ENCODE measurements at regions not wholly inside any gene's neighbourhood (a gene's known extent, or its start where the extent isn't known, plus 50 kb on each side); places are given as distances from the start of the nearest gene placed in this dataset.

DNA sequence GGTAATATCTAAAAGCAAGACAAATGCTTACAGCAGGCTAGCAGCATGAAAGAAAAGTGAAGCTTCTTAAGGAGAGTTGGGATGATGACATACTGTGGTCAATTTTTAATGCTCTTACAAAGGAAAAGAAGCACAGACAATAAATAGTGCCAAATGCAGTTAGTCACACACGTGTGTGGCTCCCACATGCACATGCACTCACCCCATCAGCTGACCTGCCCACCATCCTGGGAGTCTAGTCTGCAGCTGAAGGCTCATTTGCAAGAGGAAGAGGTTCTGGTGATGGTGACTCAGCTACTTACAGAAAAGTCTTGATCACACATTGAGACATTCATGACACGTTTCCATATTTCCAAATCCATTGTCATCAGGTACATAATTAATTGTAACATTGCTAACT is 129.3 kb downstream of the MRPL36 start:
- no peak for TF ChIP-seq ISL1 (CRISPR knock-in tag; IDR thresholded peaks at IDR 0.05)
- TF ChIP-seq, protein P1, sequence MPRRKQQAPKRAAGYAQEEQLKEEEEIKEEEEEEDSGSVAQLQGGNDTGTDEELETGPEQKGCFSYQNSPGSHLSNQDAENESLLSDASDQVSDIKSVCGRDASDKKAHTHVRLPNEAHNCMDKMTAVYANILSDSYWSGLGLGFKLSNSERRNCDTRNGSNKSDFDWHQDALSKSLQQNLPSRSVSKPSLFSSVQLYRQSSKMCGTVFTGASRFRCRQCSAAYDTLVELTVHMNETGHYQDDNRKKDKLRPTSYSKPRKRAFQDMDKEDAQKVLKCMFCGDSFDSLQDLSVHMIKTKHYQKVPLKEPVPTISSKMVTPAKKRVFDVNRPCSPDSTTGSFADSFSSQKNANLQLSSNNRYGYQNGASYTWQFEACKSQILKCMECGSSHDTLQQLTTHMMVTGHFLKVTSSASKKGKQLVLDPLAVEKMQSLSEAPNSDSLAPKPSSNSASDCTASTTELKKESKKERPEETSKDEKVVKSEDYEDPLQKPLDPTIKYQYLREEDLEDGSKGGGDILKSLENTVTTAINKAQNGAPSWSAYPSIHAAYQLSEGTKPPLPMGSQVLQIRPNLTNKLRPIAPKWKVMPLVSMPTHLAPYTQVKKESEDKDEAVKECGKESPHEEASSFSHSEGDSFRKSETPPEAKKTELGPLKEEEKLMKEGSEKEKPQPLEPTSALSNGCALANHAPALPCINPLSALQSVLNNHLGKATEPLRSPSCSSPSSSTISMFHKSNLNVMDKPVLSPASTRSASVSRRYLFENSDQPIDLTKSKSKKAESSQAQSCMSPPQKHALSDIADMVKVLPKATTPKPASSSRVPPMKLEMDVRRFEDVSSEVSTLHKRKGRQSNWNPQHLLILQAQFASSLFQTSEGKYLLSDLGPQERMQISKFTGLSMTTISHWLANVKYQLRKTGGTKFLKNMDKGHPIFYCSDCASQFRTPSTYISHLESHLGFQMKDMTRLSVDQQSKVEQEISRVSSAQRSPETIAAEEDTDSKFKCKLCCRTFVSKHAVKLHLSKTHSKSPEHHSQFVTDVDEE (CRISPR knock-in tag; IDR thresholded peaks at IDR 0.05), result no peak
- TF ChIP-seq ARNTL (CRISPR knock-in tag; IDR thresholded peaks at IDR 0.05; ENCODE audit: borderline replicate concordance, low read depth), result no peak
- TF ChIP-seq ZNF70 (CRISPR knock-in tag; IDR thresholded peaks at IDR 0.05), result no peak
- no peak for TF ChIP-seq ZC3H10 (CRISPR knock-in tag; IDR thresholded peaks at IDR 0.05)
- TF ChIP-seq ZFP30 (CRISPR knock-in tag; IDR thresholded peaks at IDR 0.05), result no peak
- no peak for TF ChIP-seq GLIS3 (CRISPR knock-in tag; IDR thresholded peaks at IDR 0.05)
- TF ChIP-seq ZFP3 (CRISPR knock-in tag; IDR thresholded peaks at IDR 0.05), result no peak
- no peak for TF ChIP-seq BACH2 (CRISPR knock-in tag; IDR thresholded peaks at IDR 0.05; ENCODE audit: borderline replicate concordance)
- no peak for ATAC-seq

DNA sequence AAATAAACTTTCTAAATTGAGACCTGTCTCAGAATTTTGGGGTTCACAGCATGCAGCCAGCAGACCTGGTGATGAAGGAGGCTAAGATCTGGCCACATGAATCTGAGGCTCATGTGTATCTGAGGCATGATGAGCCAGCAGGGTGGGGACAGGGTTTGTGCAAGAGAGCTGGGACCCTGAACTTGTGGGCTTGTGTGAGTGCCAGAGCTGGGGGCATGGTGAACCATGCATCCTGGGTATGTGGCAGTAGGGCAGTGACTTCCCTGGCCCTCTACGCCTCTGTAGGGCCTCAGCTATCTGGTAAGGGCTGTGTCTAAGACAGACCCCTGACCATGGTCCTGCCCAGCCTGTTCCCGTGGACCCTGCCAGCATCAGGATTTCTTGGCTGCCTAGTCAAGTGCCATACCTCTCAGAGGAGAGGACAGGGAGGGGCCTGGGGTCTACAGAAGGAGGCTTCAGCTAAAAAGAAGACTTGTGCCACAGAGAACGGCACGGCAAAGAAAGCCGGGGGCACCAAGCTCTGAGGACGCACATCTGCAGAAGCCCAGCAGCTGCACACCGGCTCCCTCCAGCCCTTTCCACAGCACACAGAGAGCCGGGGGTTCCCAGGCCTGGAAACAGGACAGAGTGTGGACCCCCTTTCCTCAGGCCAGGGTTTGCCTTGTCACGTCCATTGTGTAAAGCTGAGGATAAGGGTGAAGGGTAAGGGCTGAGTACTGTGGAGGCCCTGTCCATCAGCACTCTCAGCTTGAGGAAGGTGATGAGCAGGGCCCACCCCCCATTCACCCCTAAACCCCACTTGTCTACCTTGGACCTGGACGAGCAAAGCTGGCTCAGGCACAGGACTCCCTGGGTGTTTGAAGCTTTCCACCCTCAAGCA is 130.1 kb downstream of the MRPL36 start:
- TF ChIP-seq ZNF8 (CRISPR knock-in tag; IDR thresholded peaks at IDR 0.05), result no peak
- TF ChIP-seq, protein P2, sequence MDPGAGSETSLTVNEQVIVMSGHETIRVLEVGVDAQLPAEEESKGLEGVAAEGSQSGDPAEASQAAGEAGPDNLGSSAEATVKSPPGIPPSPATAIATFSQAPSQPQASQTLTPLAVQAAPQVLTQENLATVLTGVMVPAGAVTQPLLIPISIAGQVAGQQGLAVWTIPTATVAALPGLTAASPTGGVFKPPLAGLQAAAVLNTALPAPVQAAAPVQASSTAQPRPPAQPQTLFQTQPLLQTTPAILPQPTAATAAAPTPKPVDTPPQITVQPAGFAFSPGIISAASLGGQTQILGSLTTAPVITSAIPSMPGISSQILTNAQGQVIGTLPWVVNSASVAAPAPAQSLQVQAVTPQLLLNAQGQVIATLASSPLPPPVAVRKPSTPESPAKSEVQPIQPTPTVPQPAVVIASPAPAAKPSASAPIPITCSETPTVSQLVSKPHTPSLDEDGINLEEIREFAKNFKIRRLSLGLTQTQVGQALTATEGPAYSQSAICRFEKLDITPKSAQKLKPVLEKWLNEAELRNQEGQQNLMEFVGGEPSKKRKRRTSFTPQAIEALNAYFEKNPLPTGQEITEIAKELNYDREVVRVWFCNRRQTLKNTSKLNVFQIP (CRISPR knock-in tag; IDR thresholded peaks at IDR 0.05; ENCODE audit: borderline replicate concordance, low read depth), result no peak
- TF ChIP-seq ZFP3 (CRISPR knock-in tag; IDR thresholded peaks at IDR 0.05), result no peak
- no peak for TF ChIP-seq TOX (CRISPR knock-in tag; IDR thresholded peaks at IDR 0.05; ENCODE audit: borderline replicate concordance)
- no peak for TF ChIP-seq PPARA (CRISPR knock-in tag; IDR thresholded peaks at IDR 0.05; ENCODE audit: borderline replicate concordance)
- TF ChIP-seq ISL1 (CRISPR knock-in tag; IDR thresholded peaks at IDR 0.05), result no peak
- TF ChIP-seq BACH2 (CRISPR knock-in tag; IDR thresholded peaks at IDR 0.05; ENCODE audit: borderline replicate concordance), result no peak
- no peak for ATAC-seq

DNA sequence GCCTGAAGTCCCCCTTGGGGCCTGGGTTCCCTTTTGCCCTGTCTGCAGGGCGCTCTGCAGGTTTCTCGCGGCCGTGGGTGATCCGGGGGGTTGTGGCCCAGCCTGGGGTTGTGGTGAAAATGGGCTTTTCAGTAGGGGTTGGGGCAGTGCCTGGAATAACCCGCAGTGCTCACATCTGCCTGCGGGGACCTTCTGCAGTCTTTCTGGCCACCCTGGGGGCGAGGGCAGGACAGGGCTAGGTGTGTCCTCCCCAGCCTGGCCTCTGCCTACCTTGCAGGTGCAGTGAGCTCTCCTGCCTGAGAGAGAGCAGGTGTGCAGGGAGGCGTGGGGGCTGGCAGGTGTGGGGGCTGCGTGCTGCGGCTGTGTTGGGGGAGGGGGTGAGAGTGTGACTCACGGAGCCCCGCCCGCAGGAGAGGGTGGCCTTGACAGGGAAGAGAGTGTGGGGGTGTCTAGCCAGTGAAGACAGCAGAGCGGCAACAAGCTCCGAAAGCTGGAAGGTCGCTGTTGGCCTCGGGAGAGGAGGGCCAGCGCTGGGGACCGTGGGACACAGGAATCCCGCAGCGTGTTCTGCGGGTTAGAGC is 131.4 kb downstream of the MRPL36 start:
- no peak; the same call in 1 of the 3 replicates for ATAC-seq

More for the DNA sequence above, 131.4 kb downstream of the MRPL36 start:
- TF ChIP-seq TCF4 (CRISPR knock-in tag; IDR thresholded peaks at IDR 0.05; ENCODE audit: borderline replicate concordance), result no peak
- no peak for TF ChIP-seq ESRRG (CRISPR knock-in tag; IDR thresholded peaks at IDR 0.05)
- TF ChIP-seq ZC3H10 (CRISPR knock-in tag; IDR thresholded peaks at IDR 0.05), result no peak
- TF ChIP-seq CSDC2 (CRISPR knock-in tag; IDR thresholded peaks at IDR 0.05), result no peak
- TF ChIP-seq ZNF8 (CRISPR knock-in tag; IDR thresholded peaks at IDR 0.05), result no peak
- no peak for TF ChIP-seq ZNF70 (CRISPR knock-in tag; IDR thresholded peaks at IDR 0.05)
- TF ChIP-seq ZFP3 (CRISPR knock-in tag; IDR thresholded peaks at IDR 0.05), result no peak
- TF ChIP-seq GLIS3 (CRISPR knock-in tag; IDR thresholded peaks at IDR 0.05), result no peak
- no peak for TF ChIP-seq PPARA (CRISPR knock-in tag; IDR thresholded peaks at IDR 0.05; ENCODE audit: borderline replicate concordance)
- TF ChIP-seq, protein P1 (CRISPR knock-in tag; IDR thresholded peaks at IDR 0.05), result no peak
- TF ChIP-seq ARNTL (CRISPR knock-in tag; IDR thresholded peaks at IDR 0.05; ENCODE audit: borderline replicate concordance, low read depth), result no peak
- TF ChIP-seq, protein P3, sequence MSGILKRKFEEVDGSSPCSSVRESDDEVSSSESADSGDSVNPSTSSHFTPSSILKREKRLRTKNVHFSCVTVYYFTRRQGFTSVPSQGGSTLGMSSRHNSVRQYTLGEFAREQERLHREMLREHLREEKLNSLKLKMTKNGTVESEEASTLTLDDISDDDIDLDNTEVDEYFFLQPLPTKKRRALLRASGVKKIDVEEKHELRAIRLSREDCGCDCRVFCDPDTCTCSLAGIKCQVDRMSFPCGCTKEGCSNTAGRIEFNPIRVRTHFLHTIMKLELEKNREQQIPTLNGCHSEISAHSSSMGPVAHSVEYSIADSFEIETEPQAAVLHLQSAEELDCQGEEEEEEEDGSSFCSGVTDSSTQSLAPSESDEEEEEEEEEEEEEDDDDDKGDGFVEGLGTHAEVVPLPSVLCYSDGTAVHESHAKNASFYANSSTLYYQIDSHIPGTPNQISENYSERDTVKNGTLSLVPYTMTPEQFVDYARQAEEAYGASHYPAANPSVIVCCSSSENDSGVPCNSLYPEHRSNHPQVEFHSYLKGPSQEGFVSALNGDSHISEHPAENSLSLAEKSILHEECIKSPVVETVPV (CRISPR knock-in tag; IDR thresholded peaks at IDR 0.05), result no peak
- TF ChIP-seq ZFP30 (CRISPR knock-in tag; IDR thresholded peaks at IDR 0.05), result no peak
- TF ChIP-seq SNAI2 (CRISPR knock-in tag; IDR thresholded peaks at IDR 0.05), result no peak
